ENCODE measurements at regions not wholly inside any gene's neighbourhood (a gene's known extent, or its start where the extent isn't known, plus 50 kb on each side); places are given as distances from the start of the nearest gene placed in this dataset.

DNA sequence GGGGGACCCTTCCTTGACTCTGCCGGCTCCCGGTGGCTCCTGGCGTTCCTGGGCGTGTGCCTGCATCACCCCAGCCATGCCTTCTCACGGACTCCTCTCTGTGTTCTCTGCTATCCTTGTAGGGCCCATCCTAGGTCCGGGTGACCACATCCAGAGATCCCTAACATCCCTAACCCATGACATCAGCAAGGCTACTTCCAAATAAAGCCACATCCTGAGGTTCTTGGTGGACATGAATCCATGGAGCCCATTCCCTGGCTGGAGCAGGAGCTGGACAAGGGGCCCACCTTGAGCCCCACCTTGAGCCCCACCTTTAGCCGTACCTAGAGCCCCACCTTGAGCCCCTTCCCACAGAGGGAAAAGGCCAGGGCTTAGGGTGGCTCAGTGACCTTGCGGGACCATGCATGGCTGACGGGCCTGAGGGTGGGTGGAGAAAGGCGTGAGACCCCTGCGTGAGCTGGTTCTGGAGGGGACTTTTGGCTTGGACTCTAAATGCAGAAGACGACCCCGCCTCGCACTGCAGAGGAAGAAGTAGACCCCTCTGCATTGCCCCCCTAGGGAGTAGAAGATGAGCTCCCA is 58.5 kb upstream of the INPP5A start:
- no peaks in the 10 kb centered on the region for H4K20me1 ChIP-seq (ENCODE audit: insufficient read depth)
- no peak overlapping the region for H3K9ac ChIP-seq
- TF ChIP-seq EZH2phosphoT487 (IDR thresholded peaks at IDR 0.05; ENCODE audit: insufficient read depth, low read depth) (no peak), EZH2 (IDR thresholded peaks at IDR 0.05; ENCODE audit: insufficient read depth, poor library complexity, severe bottlenecking) (no peak)
- H3K4me2 ChIP-seq (ENCODE audit: unreplicated experiment): no peak overlapping the region
- H3K9me2 ChIP-seq (ENCODE audit: insufficient read depth): no peaks in the 10 kb centered on the region
- in situ Hi-C loops (cut with MboI): no loop called here
- WGBS, 2 experiments (ENCODE audit: low coverage in 1 of 2, low lambda C conversion rate in 2 of 2, missing lambda C conversion rate in 2 of 2): 75 to 77% methylated on average over 12 to 14 of the region's 14 CpGs
- H3K4me3 ChIP-seq: no peak overlapping the region
- no peaks in the 10 kb centered on the region for H3K79me2 ChIP-seq (ENCODE audit: insufficient read depth)
- H3F3A ChIP-seq (ENCODE audit: insufficient read depth): peaks cover 17% of the 10 kb centered on the region
- H2AFZ ChIP-seq: no peak overlapping the region
- H3K4me1 ChIP-seq (ENCODE audit: insufficient read depth): peaks cover 11% of the 10 kb centered on the region
- DNase-seq: no peak
- H3K36me3 ChIP-seq (ENCODE audit: low read depth): no peaks in the 10 kb centered on the region
- no peaks in the 10 kb centered on the region for H3K9me3 ChIP-seq (ENCODE audit: low read depth)
- no peak overlapping the region for H3K27ac ChIP-seq
- 0 out of 2 replicates have a peak, but pooled peaks cover 19% of the 10 kb centered on the region for H3K27me3 ChIP-seq (replicated peaks; ENCODE audit: insufficient read depth)

DNA sequence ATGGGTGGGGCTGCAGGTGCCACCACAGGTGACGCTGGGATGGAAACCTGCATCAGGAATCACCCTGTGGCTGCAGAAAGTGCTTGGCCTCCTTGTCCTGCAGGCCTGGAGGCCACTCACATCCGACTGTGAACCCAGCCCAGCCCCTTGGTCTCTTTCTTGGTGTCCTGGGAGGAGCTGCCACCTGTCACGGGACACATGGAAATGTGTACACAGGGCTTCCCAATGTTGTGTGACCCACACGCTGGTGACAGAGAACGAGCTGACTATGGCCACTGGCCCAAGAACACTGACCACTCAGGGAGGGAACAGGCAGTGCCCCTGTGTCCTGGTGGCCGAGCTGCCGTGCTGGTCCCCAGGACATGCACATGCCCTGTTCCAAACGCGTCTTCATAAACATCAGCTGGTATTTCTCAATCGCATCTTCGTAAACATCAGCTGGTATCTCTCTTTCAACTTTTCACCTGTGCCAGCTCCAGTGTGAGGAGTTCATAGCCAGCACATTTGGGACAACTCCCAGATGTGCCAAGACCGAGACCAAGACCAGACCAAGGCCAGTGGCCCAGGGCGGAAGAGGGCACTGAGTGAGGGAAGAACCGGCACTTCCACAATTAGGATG is 57.9 kb upstream of the INPP5A start:
- Histone ChIP-seq H3K4me3 (no peak overlapping the region), H3K4me1 (ENCODE audit: insufficient read depth) (peaks cover 11% of the 10 kb centered on the region), H3K79me2 (ENCODE audit: insufficient read depth) (no peaks in the 10 kb centered on the region), H3K27ac (no peak overlapping the region), H3K9ac (no peak overlapping the region), H3K36me3 (ENCODE audit: low read depth) (no peaks in the 10 kb centered on the region), H3K9me2 (ENCODE audit: insufficient read depth) (no peaks in the 10 kb centered on the region), H2AFZ (no peak overlapping the region), H3F3A (ENCODE audit: insufficient read depth) (peaks cover 17% of the 10 kb centered on the region), H3K4me2 (ENCODE audit: unreplicated experiment) (no peak overlapping the region), H4K20me1 (ENCODE audit: insufficient read depth) (no peaks in the 10 kb centered on the region), H3K27me3 (replicated peaks; ENCODE audit: insufficient read depth) (0 out of 2 replicates have a peak, but pooled peaks cover 15% of the 10 kb centered on the region), H3K9me3 (ENCODE audit: low read depth) (no peaks in the 10 kb centered on the region)
- DNase-seq: no peak
- TF ChIP-seq EZH2phosphoT487 (IDR thresholded peaks at IDR 0.05; ENCODE audit: insufficient read depth, low read depth) (no peak), EZH2 (IDR thresholded peaks at IDR 0.05; ENCODE audit: insufficient read depth, poor library complexity, severe bottlenecking) (no peak)
- 74 to 81% methylated on average over 14 of the region's 14 CpGs for WGBS, 2 experiments (ENCODE audit: low coverage in 1 of 2, low lambda C conversion rate in 2 of 2, missing lambda C conversion rate in 2 of 2)
- in situ Hi-C loops (cut with MboI): no loop called here

DNA sequence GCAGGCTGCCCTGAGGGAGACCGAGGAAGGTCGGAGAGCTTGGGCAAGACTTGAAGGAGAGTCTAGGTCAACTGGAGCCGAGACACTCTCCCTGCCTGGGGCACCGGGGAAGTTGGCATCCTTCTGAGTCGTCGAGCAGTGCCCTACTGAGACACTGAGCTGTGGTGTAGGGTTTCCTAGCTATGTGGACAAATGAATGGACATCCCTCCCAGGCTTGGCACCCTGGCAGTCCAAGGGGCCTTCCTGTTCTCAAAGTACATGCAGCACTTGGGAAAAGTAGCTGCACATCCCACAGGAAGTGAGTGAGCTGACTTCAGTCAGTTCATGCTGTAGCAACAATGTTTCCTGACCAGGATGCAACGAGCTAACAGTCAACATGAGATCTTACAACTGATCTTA is 57.2 kb upstream of the INPP5A start:
- TF ChIP-seq EZH2phosphoT487 (IDR thresholded peaks at IDR 0.05; ENCODE audit: insufficient read depth, low read depth) (no peak), EZH2 (IDR thresholded peaks at IDR 0.05; ENCODE audit: insufficient read depth, poor library complexity, severe bottlenecking) (no peak)
- no peak for DNase-seq
- no peaks in the 10 kb centered on the region for H3K79me2 ChIP-seq (ENCODE audit: insufficient read depth)
- H4K20me1 ChIP-seq (ENCODE audit: insufficient read depth): no peaks in the 10 kb centered on the region
- H3K4me2 ChIP-seq (ENCODE audit: unreplicated experiment): no peak overlapping the region
- 0 out of 2 replicates have a peak, but pooled peaks cover 9% of the 10 kb centered on the region for H3K27me3 ChIP-seq (replicated peaks; ENCODE audit: insufficient read depth)
- 87 to 88% methylated on average over 7 of the region's 7 CpGs for WGBS, 2 experiments (ENCODE audit: low coverage in 1 of 2, low lambda C conversion rate in 2 of 2, missing lambda C conversion rate in 2 of 2)
- in situ Hi-C loops (cut with MboI): no loop called here
- H3K4me3 ChIP-seq: no peak overlapping the region
- H3K9ac ChIP-seq: no peak overlapping the region
- peaks cover 17% of the 10 kb centered on the region for H3F3A ChIP-seq (ENCODE audit: insufficient read depth)
- H3K9me2 ChIP-seq (ENCODE audit: insufficient read depth): no peaks in the 10 kb centered on the region
- H3K4me1 ChIP-seq (ENCODE audit: insufficient read depth): peaks cover 11% of the 10 kb centered on the region
- no peaks in the 10 kb centered on the region for H3K9me3 ChIP-seq (ENCODE audit: low read depth)
- H2AFZ ChIP-seq: no peak overlapping the region
- H3K36me3 ChIP-seq (ENCODE audit: low read depth): no peaks in the 10 kb centered on the region
- no peak overlapping the region for H3K27ac ChIP-seq

DNA sequence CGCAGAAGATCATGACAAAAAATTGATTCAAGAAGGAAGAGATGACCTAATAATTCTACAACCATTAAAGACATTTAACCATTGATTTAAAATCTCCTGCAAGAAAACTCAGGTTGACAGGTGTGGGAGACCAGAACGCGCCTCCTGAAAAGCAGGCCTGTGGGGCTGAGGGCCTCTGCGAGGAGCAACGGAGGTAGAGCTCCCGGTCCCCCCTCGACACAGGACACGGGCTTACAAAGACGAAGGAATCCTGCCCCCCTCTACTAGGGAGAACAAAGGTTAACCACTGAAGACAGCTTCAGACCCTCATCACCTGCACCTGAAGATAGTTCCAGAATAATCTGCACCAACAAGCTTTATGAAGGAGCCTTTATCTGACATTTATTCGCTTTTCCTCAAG is 55.9 kb upstream of the INPP5A start:
- Histone ChIP-seq H3K9me3 (ENCODE audit: low read depth) (no peaks in the 10 kb centered on the region), H3K4me1 (ENCODE audit: insufficient read depth) (peaks cover 11% of the 10 kb centered on the region), H3K9ac (no peak overlapping the region), H3K9me2 (ENCODE audit: insufficient read depth) (no peaks in the 10 kb centered on the region), H3K4me3 (peak overlapping the region; percentile 27; the same call in 1 of the 2 replicates), H3F3A (ENCODE audit: insufficient read depth) (peaks cover 17% of the 10 kb centered on the region), H3K4me2 (ENCODE audit: unreplicated experiment) (peak overlapping the region; percentile 71), H3K27me3 (replicated peaks; ENCODE audit: insufficient read depth) (0 out of 2 replicates have a peak, but pooled peaks cover 4% of the 10 kb centered on the region), H3K27ac (no peak overlapping the region), H3K36me3 (ENCODE audit: low read depth) (no peaks in the 10 kb centered on the region), H3K79me2 (ENCODE audit: insufficient read depth) (no peaks in the 10 kb centered on the region), H4K20me1 (ENCODE audit: insufficient read depth) (no peaks in the 10 kb centered on the region), H2AFZ (peak overlapping the region; percentile 32; the same call in 1 of the 2 replicates)
- TF ChIP-seq EZH2 (IDR thresholded peaks at IDR 0.05; ENCODE audit: insufficient read depth, poor library complexity, severe bottlenecking): no peak
- no peak for TF ChIP-seq EZH2phosphoT487 (IDR thresholded peaks at IDR 0.05; ENCODE audit: insufficient read depth, low read depth)
- in situ Hi-C loops (cut with MboI): no loop called here
- DNase-seq: no peak
- 77 to 83% methylated on average over 10 of the region's 10 CpGs for WGBS, 2 experiments (ENCODE audit: low coverage in 1 of 2, low lambda C conversion rate in 2 of 2, missing lambda C conversion rate in 2 of 2)

Measured in GM23248 (cell line).